Right lobe of liver (tissue), 6 donors: ENCODE measurements at regions not wholly inside any gene's neighbourhood (a gene's known extent, or its start where the extent isn't known, plus 50 kb on each side); places are given as distances from the start of the nearest gene placed in this dataset.

Source experiments
- ATAC-seq, 4 donors: fragments of 200-7000 bp; cut with Tn5 transposase; one replicate each; pipeline ENCODE4 v1.9.1; 2020; ENCODE audit warnings: mild to moderate bottlenecking in 4 of 4, moderate library complexity in 4 of 4
- DNase-seq, 3 donors: peaks; one replicate each; pipeline ENCODE4 v3.0.0-alpha.2; 2020
- H3K27ac ChIP-seq, 3 donors: fragments of 200-600 bp; one replicate each; pipeline ENCODE4 v1.8.0; 2022
- H3K27me3 ChIP-seq, 2 donors: fragments of 200-600 bp; one replicate each; pipeline ENCODE4 v1.8.0; 2022
- H3K36me3 ChIP-seq, 4 donors: fragments of 200-600 bp; sonication (generic) in 1 of 4; one replicate each; pipeline versions ENCODE4 v1.5.1 to v1.8.0; 2017 to 2022; ENCODE audit warnings: control low read depth in 1 of 4
- H3K4me1 ChIP-seq, 4 donors: fragments of 200-600 bp; sonication (generic) in 1 of 4; one replicate each; pipeline versions ENCODE4 v1.5.1 to v1.8.0; 2017 to 2022; ENCODE audit warnings: control low read depth in 1 of 4
- H3K4me3 ChIP-seq, 3 donors: fragments of 200-600 bp; one replicate each; pipeline ENCODE4 v1.8.0; 2022
- H3K9me3 ChIP-seq, 4 donors: fragments of 200-600 bp; sonication (generic) in 1 of 4; one replicate each; pipeline versions ENCODE4 v1.5.1 to v1.8.0; 2017 to 2022; ENCODE audit warnings: control low read depth in 1 of 4
- POLR2A ChIP-seq: fragments of 450-650 bp; IDR thresholded peaks from one replicate; pipeline ENCODE4 v1.6.1; 2017; ENCODE audit warnings: antibody characterized with exemption, mild to moderate bottlenecking
- WGBS: methylation state at CpG from one replicate; pipeline ENCODE4 v1.1.6; 2018; ENCODE audit warnings: low coverage, low lambda C conversion rate; ENCODE audit not compliant: insufficient coverage; ENCODE audit errors: missing lambda C conversion rate; 5-methylcytosine and 5-hydroxymethylcytosine counted together
- intact Hi-C, 2 donors: fragments of 100-400 bp; cut with DNase I; formaldehyde crosslinking; loops; one replicate each; pipeline versions ENCODE4 v1.11.2 to v1.14.1; 2022
- TF ChIP-seq, protein P1 (sequence below), 4 donors: fragments of 200-600 bp in 3 of 4; fragments of 450-650 bp in 1 of 4; IDR thresholded peaks; one replicate each; pipeline versions ENCODE4 v1.5.1 to v1.8.0; 2016 to 2022; ENCODE audit warnings: antibody characterized with exemption in 4 of 4, mild to moderate bottlenecking in 2 of 4
- donor health status: DM: no; HTN: yes; CAD: no.
- donor health status: DM: no; HTN: no; CAD: no.
- donor health status: DM: no; HTN: no; CAD: no.
- donor health status: DM: no; HTN: yes; CAD: no.
- donor health status: DM: no; HTN: yes; CAD: no.

GRCh38 chr12:93149229-93149628 is 220.1 kb upstream of the EEA1 start:
- H3K27ac ChIP-seq, result no peak overlapping the region
- intact Hi-C loops, result no loop called here
- H3K4me1 ChIP-seq, result peaks cover 0 to 14% (median 4%) of the 10 kb centered on the region in 4 donors
- no peak for ATAC-seq
- H3K4me3 ChIP-seq, result no peak overlapping the region
- DNase-seq, result no peak
- no peaks in the 10 kb centered on the region for H3K9me3 ChIP-seq
- TF ChIP-seq, protein P1, sequence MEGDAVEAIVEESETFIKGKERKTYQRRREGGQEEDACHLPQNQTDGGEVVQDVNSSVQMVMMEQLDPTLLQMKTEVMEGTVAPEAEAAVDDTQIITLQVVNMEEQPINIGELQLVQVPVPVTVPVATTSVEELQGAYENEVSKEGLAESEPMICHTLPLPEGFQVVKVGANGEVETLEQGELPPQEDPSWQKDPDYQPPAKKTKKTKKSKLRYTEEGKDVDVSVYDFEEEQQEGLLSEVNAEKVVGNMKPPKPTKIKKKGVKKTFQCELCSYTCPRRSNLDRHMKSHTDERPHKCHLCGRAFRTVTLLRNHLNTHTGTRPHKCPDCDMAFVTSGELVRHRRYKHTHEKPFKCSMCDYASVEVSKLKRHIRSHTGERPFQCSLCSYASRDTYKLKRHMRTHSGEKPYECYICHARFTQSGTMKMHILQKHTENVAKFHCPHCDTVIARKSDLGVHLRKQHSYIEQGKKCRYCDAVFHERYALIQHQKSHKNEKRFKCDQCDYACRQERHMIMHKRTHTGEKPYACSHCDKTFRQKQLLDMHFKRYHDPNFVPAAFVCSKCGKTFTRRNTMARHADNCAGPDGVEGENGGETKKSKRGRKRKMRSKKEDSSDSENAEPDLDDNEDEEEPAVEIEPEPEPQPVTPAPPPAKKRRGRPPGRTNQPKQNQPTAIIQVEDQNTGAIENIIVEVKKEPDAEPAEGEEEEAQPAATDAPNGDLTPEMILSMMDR (IDR thresholded peaks at IDR 0.05), result no peak
- no peak for TF ChIP-seq POLR2A
- WGBS, result 100% methylated on average over 2 of the region's 2 CpGs
- no peaks in the 10 kb centered on the region for H3K36me3 ChIP-seq
- no peaks in the 10 kb centered on the region for H3K27me3 ChIP-seq

DNA sequence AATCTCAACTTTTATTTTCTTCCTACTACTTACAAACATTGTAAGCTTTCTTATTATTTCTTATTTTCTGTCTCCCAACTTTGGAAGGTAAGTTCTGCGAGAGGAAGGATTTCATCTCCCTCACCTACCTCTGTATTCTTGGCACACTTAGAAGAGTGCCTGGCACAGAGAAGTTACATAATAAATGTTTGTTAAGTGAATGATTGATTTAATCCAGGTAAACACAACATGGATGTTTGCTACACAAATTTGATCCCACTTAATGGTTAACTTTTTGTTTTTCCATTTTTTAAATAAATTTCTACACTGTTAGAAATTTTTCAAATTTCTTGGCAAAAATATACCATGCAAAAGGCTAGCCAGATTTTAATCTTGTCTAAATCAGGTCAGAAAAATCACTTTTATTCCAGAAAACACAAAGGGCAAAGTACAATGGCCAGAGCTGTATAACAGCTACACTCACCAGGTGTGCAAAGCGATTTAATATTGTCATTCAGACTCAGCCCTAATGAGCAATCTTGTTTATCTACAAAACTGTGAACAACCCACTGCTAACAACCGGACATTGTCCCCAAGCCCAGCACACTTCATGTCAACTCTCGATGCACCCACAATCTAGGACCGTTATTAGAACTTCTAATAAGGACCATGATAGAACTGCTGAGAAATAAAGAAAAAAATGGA is 222.1 kb upstream of the EEA1 start:
- intact Hi-C loops, result loop anchor here in 1 of 2 donors (10.0 kb wide), 1 partner anchor 84 kb away; no protein-coding TSS in a partner anchor

GRCh38 chr12:93152617-93153016 is 223.5 kb upstream of the EEA1 start:
- no peaks in the 10 kb centered on the region for H3K9me3 ChIP-seq
- 54% methylated on average over 2 of the region's 2 CpGs for WGBS
- DNase-seq (no peak), ATAC-seq (no peak)
- H3K36me3 ChIP-seq, result no peaks in the 10 kb centered on the region
- intact Hi-C loops, result loop anchor here in 1 of 2 donors (10.0 kb wide), 1 partner anchor 82 kb away; no protein-coding TSS in a partner anchor
- H3K27ac ChIP-seq, result no peak overlapping the region
- TF ChIP-seq POLR2A, result no peak
- TF ChIP-seq, protein P1 (IDR thresholded peaks at IDR 0.05), result no peak
- peaks cover 0 to 21% (median 2%) of the 10 kb centered on the region in 4 donors for H3K4me1 ChIP-seq
- H3K4me3 ChIP-seq, result no peak overlapping the region
- H3K27me3 ChIP-seq, result no peaks in the 10 kb centered on the region

More for the DNA sequence above, 222.1 kb upstream of the EEA1 start:
- Histone ChIP-seq H3K9me3 (no peaks in the 10 kb centered on the region), H3K27me3 (no peaks in the 10 kb centered on the region), H3K4me1 (peaks cover 0 to 21% (median 2%) of the 10 kb centered on the region in 4 donors), H3K36me3 (no peaks in the 10 kb centered on the region), H3K27ac (peak overlapping the region in 2 of 3 donors; percentile 46 to 52), H3K4me3 (no peak overlapping the region)
- TF ChIP-seq, protein P1 (IDR thresholded peaks at IDR 0.05), result no peak
- TF ChIP-seq POLR2A, result no peak
- 32% methylated on average over 5 of the region's 5 CpGs for WGBS
- peak; percentile 77 to 85 (median 80) for ATAC-seq
- DNase-seq, result no peak

- DNase-seq (no peak), ATAC-seq (no peak)
- Histone ChIP-seq H3K36me3 (no peaks in the 10 kb centered on the region), H3K9me3 (no peaks in the 10 kb centered on the region), H3K27me3 (no peaks in the 10 kb centered on the region), H3K4me3 (no peak overlapping the region), H3K4me1 (peaks cover 0 to 21% (median 2%) of the 10 kb centered on the region in 4 donors), H3K27ac (no peak overlapping the region)
- TF ChIP-seq POLR2A, result no peak
- TF ChIP-seq, protein P1 (IDR thresholded peaks at IDR 0.05), result no peak
- intact Hi-C loops, result loop anchor here in 1 of 2 donors (10.0 kb wide), 1 partner anchor 81 kb away; no protein-coding TSS in a partner anchor
- 75% methylated on average over 2 of the region's 3 CpGs for WGBS
These were observed 224.2 kb upstream of the EEA1 start for GRCh38 chr12:93153321-93153720.
